HepG2 (cell line): ENCODE measurements at regions not wholly inside any gene's neighbourhood (a gene's known extent, or its start where the extent isn't known, plus 50 kb on each side); places are given as distances from the start of the nearest gene placed in this dataset.

Source experiments
- ATAC-seq: fragments of 200-7000 bp; cut with Tn5 transposase; 3 replicates; pipeline ENCODE4 v1.9.1; 2020; ENCODE audit warnings: mild to moderate bottlenecking, moderate library complexity
- BruUV-seq: library from RNA; stranded (reverse); fragments of 400-500 nt; replicated peaks from 2 replicates; lab custom pipeline; 2021; lab: Mats Ljungman, UMichigan
- CTCF ChIA-PET: fragments of 300-600 bp; formaldehyde crosslinking; extraction: SDS; loops from one replicate; lab custom pipeline; 2021; ENCODE audit warnings: low total read pairs, inconsistent platforms, low intra/inter-chr PET ratio; lab: Yijun Ruan, JAX
- POLR2A ChIA-PET: fragments of 350-600 bp; sonication (Branson Sonifier 250); formaldehyde crosslinking; loops from one replicate; lab custom pipeline; 2020; ENCODE audit warnings: antibody characterized with exemption, inconsistent platforms; lab: Yijun Ruan, JAX
- DNase-seq: peaks from one replicate; pipeline ENCODE4 v3.0.0-alpha.2; 2015; ENCODE audit warnings: low spot score
- FAIRE-seq: peaks from 3 replicates; lab custom pipeline; 2011; peaks lifted over from hg19 to GRCh38; lab: Jason Lieb, UNC
- H2AFZ ChIP-seq: one replicate; pipeline ENCODE4 v1.6.1; 2011; ENCODE audit warnings: low read length, inconsistent platforms
- H3K27ac ChIP-seq: fragments of 300-600 bp; 3 replicates; pipeline ENCODE4 v1.8.0; 2011; ENCODE audit warnings: mixed run types, mild to moderate bottlenecking, mixed read lengths, low read length, inconsistent platforms; ENCODE audit not compliant: insufficient read depth; ENCODE audit errors: extremely low read length
- H3K27me3 ChIP-seq, 2 experiments: fragments of 200-600 bp in 1 of 2; 2 replicates in 1 of 2; 3 replicates in 1 of 2; pipeline versions ENCODE4 v1.6.0 to v1.8.0; 2011; ENCODE audit warnings: low read length in 2 of 2, mild to moderate bottlenecking in 2 of 2, moderate library complexity in 2 of 2, inconsistent platforms in 1 of 2; ENCODE audit not compliant: insufficient read depth in 2 of 2, control insufficient read depth in 1 of 2
- H3K36me3 ChIP-seq, 2 experiments: fragments of 200-600 bp in 1 of 2; replicated peaks in 1 of 2; 2 replicates in 1 of 2; 3 replicates in 1 of 2; pipeline versions ENCODE4 v1.5.1 to v1.8.0; 2011; ENCODE audit warnings: low read length in 2 of 2, inconsistent platforms in 1 of 2; ENCODE audit not compliant: insufficient read depth in 2 of 2, control insufficient read depth in 1 of 2
- H3K4me1 ChIP-seq: 2 replicates; pipeline ENCODE4 v1.5.1; 2012; ENCODE audit warnings: low read length, inconsistent platforms; ENCODE audit not compliant: insufficient read depth
- H3K4me2 ChIP-seq: 2 replicates; pipeline ENCODE4 v1.6.0; 2011; ENCODE audit warnings: low read depth, low read length, inconsistent platforms
- H3K4me3 ChIP-seq, 3 experiments: fragments of 200-600 bp in 1 of 3; sonication (generic), shearing (Covaris generic) in 1 of 3; replicated peaks in 1 of 3; 2 replicates each; pipeline ENCODE4 v1.5.1; 2011 to 2016; ENCODE audit warnings: low read length in 3 of 3, inconsistent platforms in 2 of 3, low read depth in 2 of 3, mild to moderate bottlenecking in 2 of 3, control low read depth in 1 of 3, mixed read lengths in 1 of 3; ENCODE audit not compliant: insufficient read depth in 1 of 3
- H3K79me2 ChIP-seq: one replicate; pipeline ENCODE4 v1.6.1; 2011; ENCODE audit warnings: low read length, inconsistent platforms; ENCODE audit not compliant: insufficient read depth
- H3K9ac ChIP-seq: 2 replicates; pipeline ENCODE4 v1.6.0; 2011; ENCODE audit warnings: mild to moderate bottlenecking, low read depth, low read length, inconsistent platforms; ENCODE audit not compliant: insufficient read depth
- H3K9me3 ChIP-seq: 2 replicates; pipeline ENCODE4 v1.5.1; 2012; ENCODE audit warnings: mild to moderate bottlenecking, low read length
- H4K20me1 ChIP-seq: 2 replicates; pipeline ENCODE4 v1.6.0; 2011; ENCODE audit warnings: inconsistent platforms, mild to moderate bottlenecking, low read length, moderate library complexity; ENCODE audit not compliant: insufficient read depth
- ATF7 ChIP-seq, 2 experiments: fragments of 450-650 bp in 1 of 2; sonication (generic) in 1 of 2; formaldehyde crosslinking in 1 of 2; IDR thresholded peaks; 2 replicates each; pipeline versions ENCODE4 v1.4.0 to v1.6.1; 2016 to 2020; ENCODE audit warnings: antibody characterized with exemption in 1 of 2, mild to moderate bottlenecking in 1 of 2, missing genetic modification reagents in 1 of 2
- MAFK ChIP-seq, 2 experiments: IDR thresholded peaks in 1 of 2; conservative IDR thresholded peaks in 1 of 2; 2 replicates each; pipeline ENCODE4 v1.6.1; 2011; ENCODE audit warnings: improper control_type of control experiment in 2 of 2, low read length in 2 of 2
- RAD21 ChIP-seq: fragments of 450-650 bp; formaldehyde crosslinking; IDR thresholded peaks from 2 replicates; pipeline ENCODE4 v1.5.0; 2020; ENCODE audit warnings: mild to moderate bottlenecking
- SMC3 ChIP-seq: IDR thresholded peaks from 2 replicates; pipeline ENCODE4 v1.6.1; 2011; ENCODE audit warnings: low read length, improper control_type of control experiment
- STAG1 ChIP-seq: sonication (generic); formaldehyde crosslinking; IDR thresholded peaks from 2 replicates; pipeline ENCODE4 v1.4.0; 2020; ENCODE audit warnings: missing genetic modification reagents
- ZNF30 ChIP-seq: sonication (generic); formaldehyde crosslinking; IDR thresholded peaks from 2 replicates; pipeline ENCODE4 v1.5.0; 2020; ENCODE audit warnings: mild to moderate bottlenecking, missing genetic modification reagents
- ZNF598 ChIP-seq: sonication (generic); formaldehyde crosslinking; IDR thresholded peaks from 2 replicates; pipeline ENCODE4 v1.5.1; 2020; ENCODE audit warnings: mild to moderate bottlenecking, missing genetic modification reagents, borderline replicate concordance
- WGBS: methylation state at CpG from one replicate; pipeline ENCODE4 v1.1.6; 2017; ENCODE audit warnings: low lambda C conversion rate; 5-methylcytosine and 5-hydroxymethylcytosine counted together
- in situ Hi-C: cut with HindIII; loops from 2 replicates; pipeline ENCODE4 v1.10.0; 2017; ENCODE audit warnings: low pct_unique_long_range_greater_than_20kb; ENCODE audit not compliant: extremely low pct_ligation_motif_present
- intact Hi-C: fragments of 100-400 bp; cut with micrococcal nuclease; formaldehyde crosslinking; loops from one replicate; pipeline ENCODE4 v1.10.0; 2022; ENCODE audit not compliant: unreplicated experiment
- TF ChIP-seq, protein P1 (sequence below): sonication (generic); formaldehyde crosslinking; IDR thresholded peaks from 2 replicates; pipeline ENCODE4 v1.5.0; 2020; ENCODE audit warnings: mild to moderate bottlenecking, missing genetic modification reagents, moderate library complexity

DNA sequence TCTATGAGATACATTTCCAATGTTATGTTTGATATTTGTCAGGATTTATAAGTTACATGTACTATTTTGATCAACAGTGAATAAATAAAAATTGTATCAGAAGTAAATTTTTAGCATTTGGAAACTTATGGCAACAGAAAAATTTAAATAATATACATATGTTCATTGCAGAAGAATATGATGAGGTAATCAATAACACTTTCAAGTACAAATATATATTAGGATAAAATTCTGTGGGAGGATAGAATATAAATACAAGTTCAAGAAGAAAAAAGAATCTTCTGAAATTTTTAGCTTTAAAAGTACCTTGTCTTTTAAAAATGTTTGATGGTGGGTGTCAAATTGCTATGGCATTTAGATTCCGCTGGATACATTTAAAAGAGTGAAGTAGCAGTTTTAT lies 102.8 kb upstream of the MUCL1 start:
- ATAC-seq (no peak), DNase-seq (no peak), FAIRE-seq (no peak)
- ChIA-PET POLR2A (no interaction called here), CTCF (interaction anchor here (1.1 kb wide), 1 partner anchor 206 kb away, joined by 3 read pairs; no protein-coding TSS in a partner anchor)
- no peaks in the 10 kb centered on the region for H3K4me1 ChIP-seq
- no peaks in the 10 kb centered on the region for H3K79me2 ChIP-seq
- in situ Hi-C loops: loop anchor here (10.0 to 25.0 kb wide), 2 partner anchors 203 to 311 kb away; no protein-coding TSS in a partner anchor
- intact Hi-C loops: loop anchor here (10.0 kb wide), 1 partner anchor 313 kb away; no protein-coding TSS in a partner anchor
- TF ChIP-seq MAFK (conservative IDR thresholded peaks at IDR 0.05 in 1 of 2, IDR thresholded peaks at IDR 0.05 in 1 of 2; ENCODE audit: low read length in 2 of 2) (peak in 1 of 2 experiments; percentile 15; a peak in 1 of 4 replicates), ZNF598 (CRISPR knock-in tag) (no peak), ATF7 (IDR thresholded peaks at IDR 0.05) (peak; percentile 57; the same call in 1 of the 2 replicates), ATF7 (CRISPR knock-in tag; IDR thresholded peaks at IDR 0.05) (no peak)
- H3K27ac ChIP-seq: no peak overlapping the region
- 14% methylated on average over 1 of the region's 1 CpG for WGBS
- no peaks in the 10 kb centered on the region for H3K27me3 ChIP-seq
- H3K9ac ChIP-seq: no peak overlapping the region
- H4K20me1 ChIP-seq: no peaks in the 10 kb centered on the region
- H3K9me3 ChIP-seq: no peaks in the 10 kb centered on the region
- BruUV-seq: no TSS peak
- H3K36me3 ChIP-seq: no peaks in the 10 kb centered on the region
- no peak overlapping the region for H3K4me2 ChIP-seq
- no peak overlapping the region for H3K4me3 ChIP-seq
- no peak overlapping the region for H2AFZ ChIP-seq

DNA sequence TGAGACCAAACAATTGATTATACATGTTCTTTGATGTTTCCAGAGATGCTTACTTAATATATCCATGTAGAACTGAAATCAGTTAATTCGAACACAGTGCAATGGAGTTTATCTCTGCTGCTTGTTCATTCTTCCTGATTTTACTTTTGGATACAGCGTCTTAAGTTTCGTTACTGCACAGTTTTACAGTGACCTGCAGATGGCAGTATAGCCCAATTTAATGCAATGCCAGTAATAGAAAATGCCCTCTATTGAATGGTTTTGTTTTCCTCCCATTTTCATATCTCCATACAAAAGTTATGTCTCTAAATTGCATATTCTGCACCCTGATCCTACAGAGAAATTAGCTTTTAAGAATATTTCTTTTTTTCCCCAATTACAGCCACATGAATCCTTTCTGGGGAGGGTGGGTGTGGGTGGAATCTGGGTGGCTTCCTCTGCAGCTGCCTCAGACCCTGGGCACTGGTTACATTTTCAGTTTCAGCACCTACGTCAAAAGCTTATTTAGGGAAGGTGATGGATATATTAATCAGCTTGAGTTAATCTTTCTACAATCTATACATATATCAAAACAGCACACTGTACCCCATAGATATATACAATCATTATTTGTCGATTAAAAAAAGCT lies 101.1 kb upstream of the DCD start:
- no peak overlapping the region for H3K27ac ChIP-seq
- in situ Hi-C loops: no loop called here
- FAIRE-seq (peak; percentile 48), ATAC-seq (no peak), DNase-seq (peak; percentile 26)
- under 1% methylated on average over 5 of the region's 5 CpGs for WGBS
- intact Hi-C loops: loop anchor here (1.0 kb wide), 1 partner anchor 209 kb away; no protein-coding TSS in a partner anchor
- BruUV-seq: no TSS peak
- POLR2A ChIA-PET: no interaction called here
- H3K9me3 ChIP-seq: peaks cover 4% of the 10 kb centered on the region; the same call in 1 of the 2 replicates
- no peaks in the 10 kb centered on the region for H4K20me1 ChIP-seq
- no peaks in the 10 kb centered on the region for H3K79me2 ChIP-seq
- H3K4me2 ChIP-seq: no peak overlapping the region
- no peak overlapping the region for H3K9ac ChIP-seq
- no peaks in the 10 kb centered on the region for H3K27me3 ChIP-seq
- CTCF ChIA-PET: interaction anchor here (1.1 to 3.3 kb wide), 3 partner anchors 105 to 324 kb away, joined by 3 to 22 read pairs (median 4); partner anchors contain the start of gene MUCL1
- H2AFZ ChIP-seq: no peak overlapping the region
- TF ChIP-seq, protein P1, sequence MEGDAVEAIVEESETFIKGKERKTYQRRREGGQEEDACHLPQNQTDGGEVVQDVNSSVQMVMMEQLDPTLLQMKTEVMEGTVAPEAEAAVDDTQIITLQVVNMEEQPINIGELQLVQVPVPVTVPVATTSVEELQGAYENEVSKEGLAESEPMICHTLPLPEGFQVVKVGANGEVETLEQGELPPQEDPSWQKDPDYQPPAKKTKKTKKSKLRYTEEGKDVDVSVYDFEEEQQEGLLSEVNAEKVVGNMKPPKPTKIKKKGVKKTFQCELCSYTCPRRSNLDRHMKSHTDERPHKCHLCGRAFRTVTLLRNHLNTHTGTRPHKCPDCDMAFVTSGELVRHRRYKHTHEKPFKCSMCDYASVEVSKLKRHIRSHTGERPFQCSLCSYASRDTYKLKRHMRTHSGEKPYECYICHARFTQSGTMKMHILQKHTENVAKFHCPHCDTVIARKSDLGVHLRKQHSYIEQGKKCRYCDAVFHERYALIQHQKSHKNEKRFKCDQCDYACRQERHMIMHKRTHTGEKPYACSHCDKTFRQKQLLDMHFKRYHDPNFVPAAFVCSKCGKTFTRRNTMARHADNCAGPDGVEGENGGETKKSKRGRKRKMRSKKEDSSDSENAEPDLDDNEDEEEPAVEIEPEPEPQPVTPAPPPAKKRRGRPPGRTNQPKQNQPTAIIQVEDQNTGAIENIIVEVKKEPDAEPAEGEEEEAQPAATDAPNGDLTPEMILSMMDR (CRISPR knock-in tag): peak; percentile 73
- TF ChIP-seq SMC3: peak; percentile 41; the same call in 1 of the 2 replicates
- peak; percentile 64 for TF ChIP-seq STAG1
- TF ChIP-seq RAD21 (CRISPR knock-in tag): peak; percentile 55; the same call in 1 of the 2 replicates
- TF ChIP-seq ZNF30: no peak
- no peaks in the 10 kb centered on the region for H3K4me1 ChIP-seq
- no peak overlapping the region for H3K4me3 ChIP-seq
- no peaks in the 10 kb centered on the region for H3K36me3 ChIP-seq
